SK-N-MC (cell line): ENCODE measurements at regions not wholly inside any gene's neighbourhood (a gene's known extent, or its start where the extent isn't known, plus 50 kb on each side); places are given as distances from the start of the nearest gene placed in this dataset.
"Not testable (repeated sequence)": the region's sequence is repeated elsewhere in the genome, so short reads cannot be mapped to it uniquely, and the experiment has no call there.

Experiments used
- DNase-seq: peaks from one replicate; pipeline ENCODE4 v3.0.0-alpha.2; 2011; ENCODE audit warnings: low read depth, low spot score
- H3K27ac ChIP-seq: fragments of 200-600 bp; sonication (generic); 2 replicates; pipeline ENCODE4 v1.5.1; 2016; ENCODE audit warnings: mixed run types
- H3K36me3 ChIP-seq: fragments of 200-600 bp; sonication (generic); 2 replicates; pipeline ENCODE4 v1.6.1; 2017; ENCODE audit warnings: antibody characterized with exemption, low read length, mixed read lengths; ENCODE audit not compliant: insufficient read depth
- H3K4me3 ChIP-seq: fragments of 200-600 bp; sonication (generic); 2 replicates; pipeline ENCODE4 v1.5.1; 2016
- H3K9ac ChIP-seq: fragments of 200-600 bp; sonication (generic); 2 replicates; pipeline ENCODE4 v1.8.0; 2017; ENCODE audit warnings: mixed run types, mixed read lengths; ENCODE audit not compliant: insufficient read length
- H3K9me3 ChIP-seq: fragments of 200-600 bp; sonication (generic); 2 replicates; pipeline ENCODE4 v1.6.1; 2017; ENCODE audit warnings: low read depth, mild to moderate bottlenecking, antibody characterized with exemption, low read length, moderate library complexity, mixed read lengths
- EZH2 ChIP-seq: fragments of 200-600 bp; sonication (generic); IDR thresholded peaks from one replicate; pipeline ENCODE4 v1.6.1; 2017; ENCODE audit warnings: antibody characterized with exemption
- FOXP2 ChIP-seq: optimal IDR thresholded peaks from 2 replicates; pipeline ENCODE3; 2011; ENCODE audit warnings: mild to moderate bottlenecking, moderate library complexity; ENCODE audit not compliant: insufficient read depth; ENCODE audit errors: extremely low read length, control extremely low read depth
- POLR2AphosphoS5 ChIP-seq: IDR thresholded peaks from 2 replicates; pipeline ENCODE4 v1.6.1; 2012; ENCODE audit warnings: mild to moderate bottlenecking, low read depth, low read length, borderline replicate concordance

- H3K9me3 ChIP-seq = no peaks in the 10 kb centered on the region
- H3K4me3 ChIP-seq = no peak overlapping the region
- TF ChIP-seq POLR2AphosphoS5 (no peak), FOXP2 (no peak), EZH2 (no peak)
- DNase-seq = no peak
- H3K9ac ChIP-seq = no peak overlapping the region
- H3K27ac ChIP-seq = no peak overlapping the region
- H3K36me3 ChIP-seq = no peaks in the 10 kb centered on the region
Measured at GRCh38 chr12:23359975-23360701, 589.3 kb downstream of the SOX5 start.

- H3K36me3 ChIP-seq = no peaks in the 10 kb centered on the region
- no peak for DNase-seq
- no peak overlapping the region for H3K9ac ChIP-seq
- no peaks in the 10 kb centered on the region for H3K9me3 ChIP-seq
- H3K4me3 ChIP-seq = no peak overlapping the region
- no peak for TF ChIP-seq POLR2AphosphoS5
- no peak for TF ChIP-seq EZH2
- no peak for TF ChIP-seq FOXP2
- H3K27ac ChIP-seq = no peak overlapping the region
Measured at GRCh38 chr12:23361971-23362370, 587.5 kb downstream of the SOX5 start.

- Histone ChIP-seq H3K4me3 (no peak overlapping the region), H3K27ac (no peak overlapping the region), H3K9me3 (no peaks in the 10 kb centered on the region), H3K36me3 (no peaks in the 10 kb centered on the region), H3K9ac (no peak overlapping the region)
- TF ChIP-seq POLR2AphosphoS5 (no peak), EZH2 (no peak)
- no peak for DNase-seq
Measured at GRCh38 chr12:23368590-23368989, 580.9 kb downstream of the SOX5 start.

GRCh38 chr12:23375621-23376020 lies 573.8 kb downstream of the SOX5 start:
- no peak for DNase-seq
- Histone ChIP-seq H3K4me3 (no peak overlapping the region), H3K36me3 (no peaks in the 10 kb centered on the region), H3K9me3 (no peaks in the 10 kb centered on the region), H3K27ac (no peak overlapping the region), H3K9ac (no peak overlapping the region)
- TF ChIP-seq POLR2AphosphoS5 = no peak
- no peak for TF ChIP-seq FOXP2

- Histone ChIP-seq H3K9me3 (no peaks in the 10 kb centered on the region), H3K4me3 (no peak overlapping the region), H3K9ac (no peak overlapping the region), H3K36me3 (no peaks in the 10 kb centered on the region), H3K27ac (no peak overlapping the region)
- no peak for DNase-seq
- TF ChIP-seq FOXP2 (no peak), EZH2 (no peak), POLR2AphosphoS5 (no peak)
Measured at GRCh38 chr12:23376238-23376637, 573.2 kb downstream of the SOX5 start.

- no peak overlapping the region for H3K4me3 ChIP-seq
Measured at GRCh38 chr12:23380419-23381100, 568.9 kb downstream of the SOX5 start.

GRCh38 chr12:23388898-23389297 lies 560.6 kb downstream of the SOX5 start:
- H3K9me3 ChIP-seq, H3K27ac ChIP-seq, H3K36me3 ChIP-seq, H3K4me3 ChIP-seq, H3K9ac ChIP-seq, DNase-seq: not testable (repeated sequence)

More at GRCh38 chr12:23380419-23381100, 568.9 kb downstream of the SOX5 start:
- DNase-seq = no peak
- H3K36me3 ChIP-seq = no peaks in the 10 kb centered on the region
- no peak overlapping the region for H3K9ac ChIP-seq
- no peaks in the 10 kb centered on the region for H3K9me3 ChIP-seq
- TF ChIP-seq EZH2 (no peak), FOXP2 (no peak), POLR2AphosphoS5 (no peak)
- no peak overlapping the region for H3K27ac ChIP-seq

- not testable (repeated sequence) for H3K4me3 ChIP-seq, H3K9me3 ChIP-seq, H3K36me3 ChIP-seq, H3K27ac ChIP-seq, DNase-seq, H3K9ac ChIP-seq
Measured at GRCh38 chr12:23389315-23389714, 560.2 kb downstream of the SOX5 start.

GRCh38 chr12:23399402-23399933 lies 550.0 kb downstream of the SOX5 start:
- TF ChIP-seq FOXP2 (no peak), POLR2AphosphoS5 (no peak), EZH2 (no peak)
- DNase-seq = no peak
- Histone ChIP-seq H3K36me3 (no peaks in the 10 kb centered on the region), H3K9ac (no peak overlapping the region), H3K9me3 (no peaks in the 10 kb centered on the region), H3K27ac (no peak overlapping the region), H3K4me3 (no peak overlapping the region)

- Histone ChIP-seq H3K9me3 (no peaks in the 10 kb centered on the region), H3K36me3 (no peaks in the 10 kb centered on the region), H3K9ac (no peak overlapping the region), H3K4me3 (no peak overlapping the region), H3K27ac (no peak overlapping the region)
- TF ChIP-seq EZH2 = no peak
- TF ChIP-seq FOXP2 = no peak
- no peak for TF ChIP-seq POLR2AphosphoS5
- no peak for DNase-seq
Measured at GRCh38 chr12:23415180-23415579, 534.3 kb downstream of the SOX5 start.
